ENCODE measurements at regions not wholly inside any gene's neighbourhood (a gene's known extent, or its start where the extent isn't known, plus 50 kb on each side); places are given as distances from the start of the nearest gene placed in this dataset.
A peak's percentile ranks its signal among the peaks of the same experiment; 100 is the strongest.

GRCh38 chr10:3986493-3987142 is 201.6 kb upstream of the KLF6 start:
- Mint-ChIP-seq H3K27ac (no peak overlapping the region), H3K4me1 (peaks cover 12% of the 10 kb centered on the region), H3K27me3 (no peaks in the 10 kb centered on the region), H3K9me3 (peaks cover 0 to 7% of the 10 kb centered on the region in 2 donors), H3K4me3 (no peak overlapping the region)
- DNase-seq (no peak), ATAC-seq (no peak)

GRCh38 chr10:3982746-3983442 is 197.9 kb upstream of the KLF6 start:
- Mint-ChIP-seq H3K4me3 (no peak overlapping the region), H3K27ac (no peak overlapping the region), H3K27me3 (no peaks in the 10 kb centered on the region), H3K9me3 (peaks cover 0 to 18% of the 10 kb centered on the region in 2 donors), H3K4me1 (peaks cover 29% of the 10 kb centered on the region)
- ATAC-seq: no peak
- DNase-seq: no peak

- ATAC-seq (no peak), DNase-seq (no peak)
- no peak overlapping the region for H3K4me3 Mint-ChIP-seq
- peaks cover 29% of the 10 kb centered on the region for H3K4me1 Mint-ChIP-seq
- no peaks in the 10 kb centered on the region for H3K27me3 Mint-ChIP-seq
- H3K9me3 Mint-ChIP-seq: peaks cover 0 to 18% of the 10 kb centered on the region in 2 donors
- no peak overlapping the region for H3K27ac Mint-ChIP-seq
These were observed 196.3 kb upstream of the KLF6 start for GRCh38 chr10:3981300-3981699.

GRCh38 chr10:3980660-3981059 is 195.7 kb upstream of the KLF6 start:
- peaks cover 29% of the 10 kb centered on the region for H3K4me1 Mint-ChIP-seq
- ATAC-seq (no peak), DNase-seq (no peak)
- H3K27ac Mint-ChIP-seq: no peak overlapping the region
- peaks cover 0 to 18% of the 10 kb centered on the region in 2 donors for H3K9me3 Mint-ChIP-seq
- H3K4me3 Mint-ChIP-seq: no peak overlapping the region
- H3K27me3 Mint-ChIP-seq: no peaks in the 10 kb centered on the region

- H3K27ac Mint-ChIP-seq: peak overlapping the region in 1 of 2 donors; percentile 75
- no peak for DNase-seq
- no peak overlapping the region for H3K4me3 Mint-ChIP-seq
- ATAC-seq: no peak
- H3K4me1 Mint-ChIP-seq: peaks cover 29% of the 10 kb centered on the region
- H3K9me3 Mint-ChIP-seq: peaks cover under 1 to 19% of the 10 kb centered on the region in 2 donors
- no peaks in the 10 kb centered on the region for H3K27me3 Mint-ChIP-seq
These were observed 195.1 kb upstream of the KLF6 start for GRCh38 chr10:3980144-3980543.

- Mint-ChIP-seq H3K4me1 (peaks cover 35% of the 10 kb centered on the region), H3K4me3 (no peak overlapping the region), H3K27me3 (no peaks in the 10 kb centered on the region), H3K9me3 (peaks cover 9 to 28% of the 10 kb centered on the region in 2 donors), H3K27ac (no peak overlapping the region)
- ATAC-seq (no peak), DNase-seq (no peak)
These were observed 193.8 kb upstream of the KLF6 start for GRCh38 chr10:3978761-3979160.

- Mint-ChIP-seq H3K4me3 (no peak overlapping the region), H3K27ac (no peak overlapping the region), H3K4me1 (peaks cover 35% of the 10 kb centered on the region), H3K9me3 (peaks cover 9 to 25% of the 10 kb centered on the region in 2 donors), H3K27me3 (no peaks in the 10 kb centered on the region)
- no peak for ATAC-seq
- no peak for DNase-seq
These were observed 193.2 kb upstream of the KLF6 start for GRCh38 chr10:3978174-3978573.

- DNase-seq: no peak
- peaks cover 39% of the 10 kb centered on the region for H3K4me1 Mint-ChIP-seq
- peaks cover 9 to 21% of the 10 kb centered on the region in 2 donors for H3K9me3 Mint-ChIP-seq
These were observed 192.8 kb upstream of the KLF6 start for GRCh38 chr10:3977761-3978160.

GRCh38 chr10:3976718-3977117 is 191.7 kb upstream of the KLF6 start:
- Mint-ChIP-seq H3K4me3 (no peak overlapping the region), H3K27ac (no peak overlapping the region), H3K4me1 (peaks cover 50% of the 10 kb centered on the region), H3K27me3 (no peaks in the 10 kb centered on the region), H3K9me3 (peaks cover 9 to 21% of the 10 kb centered on the region in 2 donors)
- no peak for DNase-seq
- ATAC-seq: no peak

More at GRCh38 chr10:3977761-3978160, 192.8 kb upstream of the KLF6 start:
- no peak for ATAC-seq
- H3K27me3 Mint-ChIP-seq: no peaks in the 10 kb centered on the region
- H3K4me3 Mint-ChIP-seq: no peak overlapping the region
- no peak overlapping the region for H3K27ac Mint-ChIP-seq

- Mint-ChIP-seq H3K27me3 (no peaks in the 10 kb centered on the region), H3K9me3 (peaks cover 9 to 21% of the 10 kb centered on the region in 2 donors), H3K4me1 (peaks cover 51% of the 10 kb centered on the region), H3K4me3 (no peak overlapping the region), H3K27ac (no peak overlapping the region)
- DNase-seq: no peak
- no peak for ATAC-seq
These were observed 191.2 kb upstream of the KLF6 start for GRCh38 chr10:3976171-3976570.

- Mint-ChIP-seq H3K4me3 (no peak overlapping the region), H3K4me1 (peaks cover 52% of the 10 kb centered on the region), H3K27ac (no peak overlapping the region), H3K9me3 (peaks cover 9 to 21% of the 10 kb centered on the region in 2 donors), H3K27me3 (no peaks in the 10 kb centered on the region)
- ATAC-seq (no peak), DNase-seq (no peak)
These were observed 190.0 kb upstream of the KLF6 start for GRCh38 chr10:3975016-3975415.

- H3K4me1 Mint-ChIP-seq: peaks cover 45% of the 10 kb centered on the region
- H3K4me3 Mint-ChIP-seq: peak overlapping the region; percentile 81
- H3K27ac Mint-ChIP-seq: peak overlapping the region; percentile 97 to 98
- ATAC-seq (peak; percentile 95), DNase-seq (peak; percentile 27 to 37)
- H3K9me3 Mint-ChIP-seq: peaks cover 9 to 10% of the 10 kb centered on the region in 2 donors
- H3K27me3 Mint-ChIP-seq: no peaks in the 10 kb centered on the region
These were observed 187.7 kb upstream of the KLF6 start for GRCh38 chr10:3972460-3973301.

- no peak for DNase-seq
- Mint-ChIP-seq H3K9me3 (peaks cover 9 to 10% of the 10 kb centered on the region in 2 donors), H3K27ac (peak overlapping the region; percentile 69 to 98), H3K4me1 (peaks cover 45% of the 10 kb centered on the region), H3K27me3 (no peaks in the 10 kb centered on the region), H3K4me3 (peak overlapping the region; percentile 25 to 81)
- ATAC-seq: peak; percentile 22
These were observed 186.7 kb upstream of the KLF6 start for GRCh38 chr10:3971713-3972112.

- DNase-seq (no peak), ATAC-seq (peak; percentile 35)
- H3K4me1 Mint-ChIP-seq: peaks cover 45% of the 10 kb centered on the region
- H3K4me3 Mint-ChIP-seq: peak overlapping the region in 1 of 2 donors; percentile 37
- peak overlapping the region in 1 of 2 donors; percentile 93 for H3K27ac Mint-ChIP-seq
- peaks cover 8 to 15% of the 10 kb centered on the region in 2 donors for H3K9me3 Mint-ChIP-seq
- no peaks in the 10 kb centered on the region for H3K27me3 Mint-ChIP-seq
These were observed 185.1 kb upstream of the KLF6 start for GRCh38 chr10:3969876-3970666.

GRCh38 chr10:3968727-3969126 is 183.7 kb upstream of the KLF6 start:
- ATAC-seq (no peak), DNase-seq (no peak)
- Mint-ChIP-seq H3K9me3 (peaks cover 0 to 7% of the 10 kb centered on the region in 2 donors), H3K4me3 (no peak overlapping the region), H3K27ac (no peak overlapping the region), H3K27me3 (no peaks in the 10 kb centered on the region), H3K4me1 (peaks cover 44% of the 10 kb centered on the region)
